Muscle layer of duodenum (tissue), 2 donors: ENCODE measurements at regions not wholly inside any gene's neighbourhood (a gene's known extent, or its start where the extent isn't known, plus 50 kb on each side); places are given as distances from the start of the nearest gene placed in this dataset.

Experiments used
- H3K27ac ChIP-seq: one replicate; pipeline ENCODE4 v1.7.0; 2013; ENCODE audit warnings: mild to moderate bottlenecking, low read length
- H3K27me3 ChIP-seq: one replicate; pipeline ENCODE4 v1.7.0; 2013; ENCODE audit warnings: low read depth, mild to moderate bottlenecking, control low read depth, low read length
- H3K36me3 ChIP-seq, 2 donors: one replicate each; pipeline ENCODE4 v1.7.0; 2013; ENCODE audit warnings: low read length in 2 of 2, control low read depth in 1 of 2, mild to moderate bottlenecking in 1 of 2; ENCODE audit not compliant: insufficient read depth in 2 of 2, control insufficient read depth in 1 of 2
- H3K4me1 ChIP-seq, 2 donors: one replicate each; pipeline ENCODE4 v1.7.0; 2013; ENCODE audit warnings: low read length in 2 of 2, mild to moderate bottlenecking in 2 of 2, control low read depth in 1 of 2, moderate library complexity in 1 of 2; ENCODE audit not compliant: insufficient read depth in 2 of 2, control insufficient read depth in 1 of 2
- H3K4me3 ChIP-seq, 2 donors: one replicate each; pipeline ENCODE4 v1.7.0; 2013; ENCODE audit warnings: low read length in 2 of 2, low read depth in 1 of 2, mild to moderate bottlenecking in 1 of 2
- H3K9me3 ChIP-seq, 2 donors: one replicate each; pipeline ENCODE4 v1.7.0; 2013; ENCODE audit warnings: low read length in 2 of 2, control low read depth in 1 of 2, mild to moderate bottlenecking in 1 of 2; ENCODE audit not compliant: control insufficient read depth in 1 of 2
- donor health status: healthy.

DNA sequence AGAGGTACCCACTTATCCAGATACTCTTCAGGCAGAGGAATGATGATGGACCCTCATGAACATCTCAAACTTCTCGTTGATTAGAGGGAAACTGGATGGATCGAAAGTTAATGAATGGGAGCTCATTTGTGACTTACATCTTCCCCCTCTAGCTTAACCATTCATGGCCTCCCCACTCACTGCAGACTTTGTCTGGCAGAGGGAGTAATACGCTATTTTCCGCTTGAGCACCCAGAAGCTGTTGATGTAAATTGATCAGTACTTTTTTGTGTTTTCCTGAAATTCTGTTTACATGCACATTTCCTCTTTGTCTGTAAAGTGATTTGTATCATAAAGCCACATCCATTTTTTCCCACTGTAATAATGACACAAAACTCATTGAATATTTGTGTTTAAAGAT, 239.1 kb upstream of the RBFOX1 start:
- H3K27ac ChIP-seq, result no peak overlapping the region
- no peaks in the 10 kb centered on the region for H3K27me3 ChIP-seq

DNA sequence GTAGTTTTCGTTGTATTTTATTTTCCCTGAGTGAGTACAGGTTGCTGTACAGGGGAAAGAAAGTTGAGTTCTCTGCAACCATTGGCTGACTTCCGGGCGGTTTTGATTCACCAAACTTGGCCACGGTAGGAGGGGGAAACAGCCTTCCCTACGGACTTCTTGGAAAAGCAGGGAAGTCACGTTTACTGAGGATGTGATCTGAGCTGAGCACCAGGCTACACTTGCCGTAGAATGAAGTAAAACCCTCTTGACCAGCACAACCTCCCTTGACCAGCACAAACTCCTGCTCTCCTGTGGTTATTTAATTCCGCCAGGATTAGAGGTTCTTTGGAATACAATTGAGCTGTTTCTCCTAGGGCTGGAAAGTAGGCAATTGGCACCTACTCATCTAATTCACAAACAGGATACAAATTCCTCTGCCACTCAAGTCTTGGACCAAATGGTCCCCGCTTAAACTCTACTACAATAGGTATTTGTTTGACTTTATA, 242.0 kb upstream of the RBFOX1 start:
- Histone ChIP-seq H3K36me3 (no peaks in the 10 kb centered on the region), H3K4me1 (no peaks in the 10 kb centered on the region), H3K27ac (no peak overlapping the region), H3K4me3 (no peak overlapping the region), H3K27me3 (no peaks in the 10 kb centered on the region), H3K9me3 (no peaks in the 10 kb centered on the region)

More for the DNA sequence above, 239.1 kb upstream of the RBFOX1 start:
- Histone ChIP-seq H3K4me1 (no peaks in the 10 kb centered on the region), H3K9me3 (no peaks in the 10 kb centered on the region), H3K4me3 (no peak overlapping the region), H3K36me3 (no peaks in the 10 kb centered on the region)

DNA sequence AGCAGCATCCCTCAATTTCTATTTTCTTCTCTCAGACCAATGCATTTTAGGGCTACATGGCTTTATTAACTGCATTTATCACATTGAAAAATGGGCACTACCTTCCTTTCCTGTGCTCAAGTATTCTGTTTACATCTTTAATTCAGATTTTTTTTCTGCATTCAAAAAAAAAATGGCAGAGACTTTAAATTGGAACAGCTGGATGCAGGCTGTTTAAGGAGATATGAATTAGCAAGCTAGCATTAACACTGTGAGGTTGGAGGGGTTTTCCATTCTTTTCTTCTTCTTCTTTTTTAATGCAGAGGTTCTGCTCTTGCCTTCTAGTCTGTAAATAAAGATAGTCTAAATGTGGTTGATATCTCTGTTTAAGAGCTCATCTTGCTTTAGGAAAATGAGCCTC, 242.9 kb upstream of the RBFOX1 start:
- H3K4me1 ChIP-seq, result no peaks in the 10 kb centered on the region
- H3K9me3 ChIP-seq, result no peaks in the 10 kb centered on the region
- H3K4me3 ChIP-seq, result no peak overlapping the region
- H3K27me3 ChIP-seq, result no peaks in the 10 kb centered on the region
- no peaks in the 10 kb centered on the region for H3K36me3 ChIP-seq
- no peak overlapping the region for H3K27ac ChIP-seq

DNA sequence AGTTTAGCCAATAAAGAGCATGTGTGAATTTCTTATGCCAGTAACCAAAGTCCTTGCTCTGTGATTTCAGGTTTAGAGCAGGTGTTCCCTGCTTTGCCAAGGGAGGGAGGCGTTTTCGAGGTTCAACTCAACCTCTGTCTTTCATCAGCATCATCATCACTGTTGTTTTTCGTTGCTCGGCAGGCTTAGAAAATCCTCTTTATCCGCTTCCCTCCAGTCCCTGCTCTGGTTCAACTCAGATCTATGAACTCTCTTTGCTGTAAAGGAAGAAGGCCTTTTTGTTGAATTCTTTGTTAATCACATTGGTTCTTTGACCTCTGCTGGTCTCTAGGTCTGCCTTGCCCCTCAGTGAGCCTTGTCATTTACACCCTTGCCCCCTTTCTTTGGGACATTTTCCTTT, 243.9 kb upstream of the RBFOX1 start:
- Histone ChIP-seq H3K9me3 (no peaks in the 10 kb centered on the region), H3K4me3 (no peak overlapping the region), H3K36me3 (no peaks in the 10 kb centered on the region), H3K27ac (no peak overlapping the region), H3K4me1 (no peaks in the 10 kb centered on the region), H3K27me3 (no peaks in the 10 kb centered on the region)

DNA sequence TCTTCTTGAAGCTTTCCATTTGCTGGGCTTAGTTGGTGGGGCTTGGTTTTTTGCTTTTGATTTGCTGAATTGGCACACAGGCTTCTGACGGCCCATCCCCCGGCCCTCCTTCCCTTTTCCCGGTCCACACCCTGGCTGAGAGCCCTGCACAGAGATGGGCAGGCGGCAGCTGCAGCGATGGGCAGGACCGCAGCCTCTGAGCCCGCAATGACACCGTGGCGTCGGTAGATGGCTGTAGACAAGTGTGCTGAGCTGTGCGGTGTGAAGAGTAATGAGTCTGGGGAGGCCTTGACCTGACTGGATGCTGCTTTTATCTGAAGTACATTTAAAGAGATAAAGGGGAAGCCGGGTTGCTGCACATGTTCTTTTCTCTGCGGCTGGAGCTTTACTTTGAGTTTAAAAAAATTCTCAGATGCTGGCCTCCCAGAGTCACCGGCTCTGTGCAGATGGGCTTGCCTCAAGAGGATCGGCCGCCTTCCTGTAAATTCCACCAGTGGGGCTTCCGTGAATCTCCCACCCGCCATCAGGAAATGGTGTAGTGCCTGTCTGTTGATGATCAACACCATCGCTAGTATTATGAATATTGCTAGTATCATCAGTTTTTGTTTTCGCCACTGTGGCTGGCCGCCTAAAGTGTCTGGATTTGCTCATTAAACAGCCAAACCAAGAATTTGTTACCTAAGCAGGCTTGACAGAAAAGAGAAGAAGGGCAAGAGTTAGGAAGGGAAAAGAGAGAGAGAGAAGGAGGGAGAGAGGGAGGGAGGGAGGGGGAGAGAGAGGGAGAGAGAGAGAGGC, 245.6 kb upstream of the RBFOX1 start:
- H3K36me3 ChIP-seq, result no peaks in the 10 kb centered on the region
- no peaks in the 10 kb centered on the region for H3K27me3 ChIP-seq
- H3K27ac ChIP-seq, result no peak overlapping the region
- H3K4me3 ChIP-seq, result no peak overlapping the region
- H3K4me1 ChIP-seq, result no peaks in the 10 kb centered on the region
- H3K9me3 ChIP-seq, result no peaks in the 10 kb centered on the region

DNA sequence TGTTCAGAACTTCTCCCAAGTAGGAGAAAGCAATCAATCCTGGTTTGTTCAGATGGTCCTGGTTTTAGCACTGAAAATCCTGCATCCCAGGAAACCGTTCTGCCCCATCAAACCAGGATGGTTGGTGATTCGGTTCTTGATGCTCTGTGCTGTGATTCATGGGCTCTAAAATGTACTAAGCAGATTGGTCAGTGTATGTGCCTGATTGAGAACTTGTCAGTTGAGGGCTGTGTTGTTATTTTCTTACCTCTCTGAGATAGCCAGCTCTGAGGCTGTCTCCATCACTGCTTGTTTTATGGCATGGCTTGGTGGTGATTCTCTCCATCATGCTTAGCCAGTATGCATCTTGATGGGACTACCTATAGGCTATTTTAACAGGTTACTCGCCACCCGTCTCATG, 246.9 kb upstream of the RBFOX1 start:
- Histone ChIP-seq H3K36me3 (no peaks in the 10 kb centered on the region), H3K4me3 (no peak overlapping the region), H3K27ac (no peak overlapping the region), H3K27me3 (no peaks in the 10 kb centered on the region), H3K4me1 (no peaks in the 10 kb centered on the region), H3K9me3 (no peaks in the 10 kb centered on the region)

DNA sequence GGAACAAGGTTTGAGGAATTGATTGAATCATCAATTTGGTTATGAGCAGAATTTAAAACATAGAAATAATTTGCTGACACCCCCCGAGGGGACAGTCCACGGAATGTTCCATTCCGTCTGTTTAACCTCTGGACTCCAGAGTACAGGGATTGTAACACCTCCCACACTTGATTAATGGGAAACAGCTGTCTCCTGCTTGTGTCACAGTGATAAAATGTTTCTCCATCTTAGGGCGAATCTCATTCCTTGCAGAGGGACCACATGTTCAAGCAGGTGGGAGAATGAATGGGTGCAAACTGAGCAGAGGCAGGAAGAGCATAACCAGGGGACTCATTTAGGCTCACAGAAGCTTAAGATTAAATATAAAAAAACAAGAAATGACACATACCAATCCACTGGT, 249.5 kb upstream of the RBFOX1 start:
- Histone ChIP-seq H3K4me3 (no peak overlapping the region), H3K27ac (no peak overlapping the region), H3K27me3 (no peaks in the 10 kb centered on the region), H3K9me3 (no peaks in the 10 kb centered on the region), H3K36me3 (no peaks in the 10 kb centered on the region), H3K4me1 (no peaks in the 10 kb centered on the region)

DNA sequence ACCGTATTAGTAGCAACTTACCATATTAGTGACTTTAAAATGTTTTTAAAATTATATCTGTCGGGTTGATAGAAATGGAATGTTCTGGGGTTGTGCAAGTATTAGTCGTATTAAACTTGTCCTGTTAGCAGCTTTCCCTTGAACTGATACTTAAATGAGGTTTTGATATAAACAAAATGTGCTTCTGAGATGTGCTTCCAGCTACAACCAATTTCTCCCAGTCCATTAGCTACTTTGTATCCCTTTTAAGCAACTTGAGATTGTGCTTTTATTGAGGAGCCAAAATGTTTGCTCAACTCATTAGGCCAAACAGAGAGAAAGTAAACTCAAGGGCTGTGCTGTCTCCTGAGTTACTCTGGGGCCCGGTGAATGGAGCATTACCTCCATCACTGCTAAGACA, 255.0 kb upstream of the RBFOX1 start:
- Histone ChIP-seq H3K27me3 (no peaks in the 10 kb centered on the region), H3K36me3 (no peaks in the 10 kb centered on the region), H3K4me1 (no peaks in the 10 kb centered on the region), H3K27ac (no peak overlapping the region), H3K4me3 (no peak overlapping the region), H3K9me3 (no peaks in the 10 kb centered on the region)

DNA sequence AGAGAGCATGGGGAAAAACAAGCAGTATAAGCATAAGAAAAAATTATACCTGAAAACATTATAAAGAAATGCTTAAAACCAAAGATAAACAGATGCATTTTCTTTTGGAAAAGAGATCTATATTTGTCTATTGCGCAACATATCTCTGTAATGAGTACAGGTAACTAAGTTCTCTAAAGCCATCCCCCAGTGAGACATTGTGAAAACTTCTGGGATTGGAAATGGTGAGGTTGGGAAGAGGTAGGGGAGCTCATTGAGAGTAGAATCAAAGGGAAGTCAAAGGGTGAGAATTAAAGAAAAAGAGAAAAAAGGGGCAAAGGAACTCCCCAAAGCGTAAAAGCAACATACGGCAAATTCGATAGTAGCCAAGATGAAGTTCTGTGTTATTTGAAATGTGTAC, 257.9 kb upstream of the RBFOX1 start:
- no peak overlapping the region for H3K27ac ChIP-seq
- no peak overlapping the region for H3K4me3 ChIP-seq
- no peaks in the 10 kb centered on the region for H3K27me3 ChIP-seq
- H3K36me3 ChIP-seq, result no peaks in the 10 kb centered on the region
- H3K9me3 ChIP-seq, result no peaks in the 10 kb centered on the region
- H3K4me1 ChIP-seq, result no peaks in the 10 kb centered on the region

DNA sequence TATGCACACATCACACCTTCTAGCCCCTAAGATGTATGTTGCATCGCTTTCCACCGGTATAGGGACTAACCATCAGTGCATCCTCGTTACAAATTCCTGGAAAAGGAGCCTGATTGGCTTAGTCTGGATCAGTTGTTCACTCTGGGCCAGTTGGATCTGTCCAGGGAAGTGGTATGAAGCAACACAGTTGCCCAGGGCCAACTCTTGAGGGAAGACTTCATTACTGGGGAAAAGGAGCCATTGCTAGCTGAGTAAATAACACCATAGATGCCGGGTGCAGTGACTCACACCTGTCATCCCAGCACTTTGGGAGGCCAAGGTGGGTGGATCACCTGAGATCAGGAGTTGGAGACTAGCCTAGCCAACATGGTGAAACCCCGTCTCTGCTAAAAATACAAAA, 275.2 kb upstream of the RBFOX1 start:
- Histone ChIP-seq H3K36me3 (no peaks in the 10 kb centered on the region), H3K4me1 (no peaks in the 10 kb centered on the region), H3K4me3 (no peak overlapping the region), H3K27me3 (no peaks in the 10 kb centered on the region), H3K27ac (no peak overlapping the region), H3K9me3 (no peaks in the 10 kb centered on the region)

DNA sequence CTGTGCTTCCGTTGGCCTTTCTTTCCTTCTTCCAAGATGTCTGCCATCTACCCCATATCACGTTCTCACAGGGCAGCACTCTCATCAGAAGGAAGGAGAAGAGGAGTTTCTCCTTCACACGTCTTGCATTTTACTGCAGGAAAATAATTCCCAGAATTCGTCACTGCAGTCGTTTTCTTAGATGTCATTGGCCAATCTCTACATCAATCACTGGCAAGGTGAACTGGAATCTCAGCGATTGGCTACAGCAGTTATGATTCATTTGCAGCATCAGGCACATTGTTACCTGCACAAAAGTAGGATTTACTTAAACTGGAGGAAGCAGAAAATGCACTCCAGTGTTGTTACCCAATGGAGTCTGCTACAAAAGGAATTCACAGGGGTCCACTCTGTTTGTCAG, 277.2 kb upstream of the RBFOX1 start:
- no peaks in the 10 kb centered on the region for H3K36me3 ChIP-seq
- H3K27ac ChIP-seq, result no peak overlapping the region
- H3K9me3 ChIP-seq, result no peaks in the 10 kb centered on the region
- no peak overlapping the region for H3K4me3 ChIP-seq
- no peaks in the 10 kb centered on the region for H3K27me3 ChIP-seq
- no peaks in the 10 kb centered on the region for H3K4me1 ChIP-seq
